8988T (cell line): ENCODE measurements at regions not wholly inside any gene's neighbourhood (a gene's known extent, or its start where the extent isn't known, plus 50 kb on each side); places are given as distances from the start of the nearest gene placed in this dataset.

Source experiments
- DNase-seq: peaks from one replicate; pipeline ENCODE4 v3.0.0; 2011

- no peak for DNase-seq
These were observed 316.1 kb upstream of the CDH4 start for GRCh38 chr20:60935971-60936370.

DNA sequence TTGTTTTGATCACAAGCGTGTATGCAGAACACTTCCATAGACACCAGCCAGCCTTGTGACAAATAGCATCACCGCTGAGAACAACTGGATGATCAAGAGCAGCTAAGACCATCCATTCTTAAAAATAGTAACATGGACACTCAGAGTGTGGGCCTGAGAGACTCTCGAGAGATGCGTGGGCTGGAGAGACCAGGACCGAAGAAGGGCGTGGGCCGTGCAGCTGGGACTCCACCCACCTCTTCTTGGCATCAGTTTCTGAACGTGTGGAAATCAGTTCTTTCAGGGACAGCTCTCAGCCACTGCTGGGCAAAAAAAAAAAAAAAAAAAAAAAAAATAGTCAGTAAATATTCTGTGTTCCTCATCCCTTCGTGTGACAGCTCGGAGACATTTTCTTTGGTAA, 314.5 kb upstream of the CDH4 start:
- no peak for DNase-seq

DNA sequence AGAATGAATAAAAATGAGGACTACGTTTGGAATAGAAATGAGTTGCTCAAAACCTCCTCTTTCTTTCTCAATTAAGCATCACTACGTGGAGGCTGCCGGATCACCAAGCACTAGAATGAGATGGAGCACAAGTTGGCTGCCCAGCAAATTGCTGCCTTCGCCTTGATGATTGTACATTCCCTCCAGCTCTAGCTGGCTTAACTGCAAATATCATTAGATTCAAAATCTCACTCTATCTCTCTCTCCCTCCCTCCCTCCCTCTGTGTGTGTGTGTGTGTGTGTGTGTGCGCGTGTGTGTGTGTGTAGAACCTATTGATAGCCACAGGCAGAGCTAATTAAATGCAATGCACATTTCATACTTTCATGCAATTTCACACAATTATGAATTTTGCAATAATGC, 310.7 kb upstream of the CDH4 start:
- DNase-seq, result no peak

GRCh38 chr20:60947819-60948218, 304.2 kb upstream of the CDH4 start:
- no peak for DNase-seq

DNA sequence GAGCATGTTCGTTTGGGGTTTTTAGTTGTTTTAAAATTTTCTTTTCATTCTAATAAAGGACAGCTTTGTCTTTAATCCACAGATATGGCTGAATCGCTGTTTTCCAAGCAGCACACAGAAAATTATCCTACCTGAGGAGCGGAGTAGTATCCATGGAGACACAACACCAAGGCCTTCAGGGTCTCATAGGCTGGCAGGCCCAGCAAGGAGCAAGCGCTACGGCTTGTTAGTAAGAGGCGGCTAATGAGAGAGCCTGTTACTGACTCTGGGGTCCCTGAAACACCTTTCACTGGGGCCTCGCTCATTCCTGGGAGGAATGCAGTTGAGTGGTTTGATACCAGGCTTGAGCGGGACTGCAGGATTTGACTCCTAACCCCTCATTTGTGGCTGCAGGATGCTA, 303.8 kb upstream of the CDH4 start:
- DNase-seq, result no peak

DNA sequence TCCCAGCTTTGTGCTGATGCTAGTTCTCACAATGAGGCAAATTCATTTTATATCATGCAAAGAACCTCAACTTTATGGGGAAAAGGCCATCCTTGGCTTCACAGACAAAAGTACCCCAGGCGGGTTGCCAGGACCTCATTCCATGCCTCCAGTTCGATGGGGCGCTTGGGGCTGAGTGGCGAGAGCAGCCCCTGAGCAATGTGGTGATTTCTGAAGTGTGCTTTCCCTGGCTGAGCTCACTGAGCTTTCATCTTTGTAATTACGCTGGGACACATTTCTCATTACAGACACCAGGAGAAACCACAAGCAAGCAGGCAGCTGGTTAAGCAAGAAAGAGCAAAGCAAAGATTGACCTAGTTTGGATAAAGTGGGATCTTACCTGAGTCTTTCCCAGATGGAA, 301.5 kb upstream of the CDH4 start:
- DNase-seq, result no peak

DNA sequence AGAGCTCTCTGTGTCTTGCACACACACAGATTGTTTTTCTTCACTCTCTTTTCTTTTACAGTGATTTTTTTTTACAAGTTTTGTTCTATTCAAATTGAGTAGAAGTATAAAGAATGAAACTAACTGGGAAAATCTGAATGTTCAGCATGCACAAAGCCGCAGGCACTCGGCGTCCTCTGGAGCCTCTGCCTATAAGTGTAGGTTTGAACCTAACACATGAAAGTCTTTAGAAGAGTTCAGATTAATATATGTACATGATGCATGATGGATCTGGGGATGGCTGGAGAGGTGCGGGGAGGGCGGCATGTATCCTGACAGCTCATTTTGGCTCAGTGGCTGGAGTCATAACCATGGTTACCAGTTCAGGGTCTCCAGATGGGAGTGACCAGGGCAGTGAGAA, 301.1 kb upstream of the CDH4 start:
- no peak for DNase-seq

DNA sequence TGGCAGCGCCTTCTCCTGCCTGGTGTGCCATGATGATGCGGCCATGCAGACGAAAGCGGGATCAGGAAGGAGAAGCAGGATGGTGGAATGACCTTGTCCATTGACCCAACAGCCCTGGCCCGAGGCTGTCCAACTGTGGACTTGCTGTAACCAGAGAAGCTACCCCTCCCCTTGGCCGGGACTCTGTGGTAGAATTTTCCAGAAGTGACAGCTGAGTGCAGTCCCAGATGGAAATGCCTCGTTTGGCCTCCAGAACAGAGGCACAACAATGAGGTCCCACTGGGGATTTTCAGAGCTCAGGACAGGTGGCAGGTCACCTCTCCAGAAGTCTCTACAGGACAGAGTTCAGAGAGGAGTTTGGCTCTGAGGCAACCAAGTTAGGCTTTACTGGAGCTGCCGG, 299.2 kb upstream of the CDH4 start:
- no peak for DNase-seq

GRCh38 chr20:60953321-60953720, 298.7 kb upstream of the CDH4 start:
- no peak for DNase-seq

- no peak for DNase-seq
These were observed 296.4 kb upstream of the CDH4 start for GRCh38 chr20:60955706-60956105.

GRCh38 chr20:60956194-60956593, 295.9 kb upstream of the CDH4 start:
- DNase-seq, result no peak

GRCh38 chr20:60957621-60958020, 294.4 kb upstream of the CDH4 start:
- no peak for DNase-seq

- DNase-seq, result no peak
These were observed 292.1 kb upstream of the CDH4 start for GRCh38 chr20:60959971-60960370.

DNA sequence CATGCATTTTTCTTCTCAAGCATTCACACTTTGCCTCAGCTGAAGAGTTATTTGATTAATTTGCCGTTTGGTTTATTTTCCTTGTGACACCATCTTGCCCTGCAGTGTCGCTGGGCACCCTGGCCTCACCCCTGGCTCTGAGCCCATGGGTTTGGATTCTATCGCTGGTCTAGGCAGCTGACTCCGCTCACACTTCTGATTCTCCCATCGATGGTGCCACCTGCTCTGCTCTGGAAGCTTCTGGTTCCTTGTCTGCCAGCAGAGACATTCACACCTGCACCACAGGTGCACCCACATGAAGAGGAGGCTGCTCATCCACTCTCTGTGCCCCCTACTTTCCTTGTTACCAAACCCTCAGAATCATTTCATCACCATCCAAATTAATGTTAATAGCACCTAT, 291.6 kb upstream of the CDH4 start:
- no peak for DNase-seq

- no peak for DNase-seq
These were observed 290.5 kb upstream of the CDH4 start for GRCh38 chr20:60961551-60961950.

- no peak for DNase-seq
These were observed 289.6 kb upstream of the CDH4 start for GRCh38 chr20:60962367-60963045.

GRCh38 chr20:60963146-60963545, 288.9 kb upstream of the CDH4 start:
- no peak for DNase-seq

DNA sequence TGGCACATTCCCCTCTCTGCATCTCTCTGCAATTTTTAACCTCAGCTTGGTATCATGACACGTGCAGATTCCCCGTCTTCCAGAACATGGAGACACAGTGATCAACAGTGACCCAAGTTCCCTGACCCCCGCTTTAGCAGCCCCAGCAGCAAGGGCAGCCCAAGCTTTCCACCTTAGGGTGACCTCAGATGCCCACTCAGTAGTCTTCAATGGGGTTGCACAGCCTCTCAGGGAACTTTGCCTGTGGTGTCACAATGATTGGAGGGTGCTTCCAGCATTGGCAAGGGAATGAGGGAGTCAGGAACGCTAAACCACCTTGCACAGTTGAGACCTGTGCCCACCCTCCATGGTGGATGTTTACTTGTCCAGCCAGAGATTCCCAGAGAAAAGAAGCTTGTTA, 287.1 kb upstream of the CDH4 start:
- DNase-seq, result no peak

DNA sequence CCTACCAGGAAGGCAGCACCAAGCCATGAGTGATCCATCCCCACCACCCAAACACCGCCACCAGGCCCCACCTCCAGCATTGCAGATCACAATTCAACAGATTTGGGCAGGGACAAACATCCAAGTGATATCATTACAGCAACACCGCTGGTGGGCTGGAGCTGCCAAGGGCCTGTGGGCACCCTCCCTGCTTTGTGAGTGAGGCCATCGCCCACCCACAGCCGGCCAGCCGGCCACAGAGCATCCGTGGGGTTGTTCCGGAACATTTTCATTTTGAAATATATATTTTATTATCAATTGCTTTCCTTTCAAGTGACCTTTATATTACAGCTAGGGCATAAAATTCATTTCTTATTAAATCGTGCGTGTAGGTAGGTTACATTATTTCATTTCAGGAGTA, 286.0 kb upstream of the CDH4 start:
- no peak for DNase-seq

DNA sequence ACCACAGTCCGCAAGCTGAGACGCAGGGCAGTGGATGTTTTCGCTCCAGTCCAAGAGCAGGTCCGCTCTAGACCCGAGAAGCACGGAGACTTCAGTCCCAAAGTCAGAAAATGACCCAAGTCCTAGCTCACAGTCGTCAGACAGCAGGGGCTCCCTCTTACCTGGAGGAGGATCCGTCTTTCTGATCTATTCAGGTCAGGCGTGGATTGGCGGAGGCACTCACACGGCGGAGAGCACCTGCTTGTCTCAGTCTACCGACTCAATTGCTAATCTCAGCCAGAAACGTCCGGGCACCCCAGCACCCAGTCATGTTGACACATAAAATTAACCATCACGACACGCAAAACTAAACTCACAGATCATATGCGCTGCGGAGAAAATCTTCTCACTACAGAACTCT, 285.3 kb upstream of the CDH4 start:
- no peak for DNase-seq

DNA sequence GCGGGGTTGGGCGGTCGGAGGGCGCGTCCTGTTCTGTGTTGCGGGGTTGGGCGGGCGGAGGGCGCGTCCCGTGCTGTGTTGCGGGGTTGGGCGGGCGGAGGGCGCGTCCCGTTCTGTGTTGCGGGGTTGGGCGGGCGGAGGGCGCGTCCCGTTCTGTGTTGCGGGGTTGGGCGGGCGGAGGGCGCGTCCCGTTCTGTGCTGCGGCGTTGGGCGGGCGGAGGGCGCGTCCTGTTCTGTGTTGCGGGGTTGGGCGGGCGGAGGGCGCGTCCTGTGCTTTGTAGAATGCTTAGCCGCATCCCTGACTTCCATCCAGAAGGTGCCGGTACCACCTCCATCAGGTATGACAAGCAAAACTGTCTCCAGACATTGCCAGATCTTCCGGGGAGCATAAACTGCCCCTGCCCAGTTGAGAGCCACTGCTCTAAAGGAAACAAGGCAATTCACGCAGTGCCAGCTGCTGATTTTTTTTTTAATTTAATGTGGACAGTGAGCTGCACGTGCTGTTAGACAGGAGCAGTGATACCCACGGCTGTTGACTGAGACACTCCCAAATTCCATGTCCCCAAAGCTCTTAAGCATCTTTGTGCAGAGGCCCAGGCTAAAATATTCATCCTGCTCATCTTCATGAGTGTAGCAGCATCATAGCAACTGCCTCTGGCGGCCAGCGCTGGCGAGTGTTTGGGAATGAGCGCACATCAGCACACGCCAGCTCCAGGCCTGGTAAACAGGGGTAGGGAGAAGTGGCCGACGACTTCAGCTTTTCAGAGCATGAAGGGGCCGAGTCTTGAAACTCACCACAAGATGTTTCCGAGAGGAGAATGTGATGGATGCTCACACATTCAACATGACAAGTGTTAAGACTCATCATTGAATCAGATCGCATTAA, 284.4 kb upstream of the CDH4 start:
- DNase-seq, result no peak

DNA sequence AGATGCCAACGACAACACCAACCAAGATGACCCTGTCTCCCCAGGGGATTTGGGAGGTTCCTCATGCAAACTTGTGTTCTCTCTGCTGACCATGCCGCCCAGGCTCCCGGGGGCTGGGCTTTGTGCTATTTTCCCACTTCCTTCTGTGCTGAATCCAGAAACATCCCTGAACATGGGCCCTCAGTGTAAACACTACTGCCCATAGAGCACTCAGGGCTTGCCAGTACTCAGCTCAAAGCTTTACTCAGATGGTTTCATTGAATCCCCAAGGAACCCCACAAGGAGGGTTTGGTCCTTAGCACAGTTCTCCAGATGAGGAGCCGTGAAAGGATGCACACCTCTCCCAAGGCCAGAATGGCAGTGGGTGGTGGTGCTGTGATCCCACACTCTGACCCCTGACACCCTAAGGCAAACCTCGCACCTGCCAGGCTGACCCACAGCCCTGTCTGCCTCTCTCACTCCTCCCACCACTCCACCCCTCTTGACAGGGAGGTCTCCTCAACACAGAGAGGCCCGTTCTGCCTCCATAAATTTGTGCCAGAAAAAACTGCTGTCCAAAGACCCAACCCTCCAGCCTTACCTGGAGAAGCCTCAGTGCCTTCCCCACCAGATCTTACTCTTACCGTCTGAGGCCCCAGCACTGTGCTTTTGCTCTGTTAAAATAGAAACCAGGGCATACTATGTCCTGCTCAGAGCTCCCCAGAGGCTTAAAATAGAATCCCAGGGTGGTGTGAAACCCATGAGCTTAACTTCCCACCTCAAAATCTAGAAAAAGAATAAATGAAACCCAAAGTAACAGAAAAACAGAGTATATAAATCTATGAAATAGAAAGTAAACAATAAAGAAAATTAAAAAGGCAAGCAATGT, 283.0 kb upstream of the CDH4 start:
- no peak for DNase-seq

DNA sequence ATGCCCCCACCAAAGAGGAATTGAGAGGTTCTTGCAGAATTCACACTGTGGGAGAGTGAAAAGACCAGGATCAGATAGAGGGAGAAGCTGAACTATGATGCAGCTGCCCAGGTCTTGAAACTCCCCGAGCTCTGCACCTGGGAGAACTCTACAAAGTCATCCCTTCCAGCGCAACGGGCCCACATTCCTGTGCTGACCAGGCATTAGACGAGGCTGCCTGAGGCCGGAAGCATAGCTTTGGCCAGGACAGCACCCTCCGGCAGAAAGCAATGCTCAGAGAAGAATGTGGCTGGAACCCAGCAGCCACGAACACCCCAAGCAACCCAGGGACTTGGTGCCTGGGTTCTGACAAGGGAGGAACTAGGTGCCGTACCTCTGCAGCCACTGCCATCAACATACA, 281.5 kb upstream of the CDH4 start:
- DNase-seq, result no peak

GRCh38 chr20:60974022-60974421, 278.0 kb upstream of the CDH4 start:
- DNase-seq, result no peak
